ENCODE measurements at regions not wholly inside any gene's neighbourhood (a gene's known extent, or its start where the extent isn't known, plus 50 kb on each side); places are given as distances from the start of the nearest gene placed in this dataset.
A peak's percentile ranks its signal among the peaks of the same experiment; 100 is the strongest.
"Not testable (repeated sequence)": the region's sequence is repeated elsewhere in the genome, so short reads cannot be mapped to it uniquely, and the experiment has no call there.

GRCh38 chr6:21745543-21746337, 152.2 kb downstream of the SOX4 start:
- no peak for DNase-seq

DNA sequence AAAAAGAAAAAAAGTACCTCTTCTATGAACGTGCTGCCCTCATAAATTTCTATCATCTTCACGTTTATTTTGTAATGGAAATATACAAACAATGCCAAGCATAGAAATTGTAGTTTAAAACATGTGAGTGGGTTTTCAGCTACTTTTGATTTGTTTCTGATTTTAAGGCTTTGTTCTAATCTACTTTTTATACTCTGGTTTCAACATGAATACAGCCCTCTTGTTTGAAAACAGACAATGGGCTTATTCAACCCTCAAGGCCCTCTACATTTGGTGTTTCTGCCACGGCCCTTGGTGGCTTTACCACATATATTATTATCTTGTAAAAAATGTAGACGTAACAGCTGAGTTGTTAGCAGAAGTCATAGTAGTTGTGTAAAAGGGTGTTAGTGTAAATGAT, 153.9 kb downstream of the SOX4 start:
- DNase-seq, result no peak

DNA sequence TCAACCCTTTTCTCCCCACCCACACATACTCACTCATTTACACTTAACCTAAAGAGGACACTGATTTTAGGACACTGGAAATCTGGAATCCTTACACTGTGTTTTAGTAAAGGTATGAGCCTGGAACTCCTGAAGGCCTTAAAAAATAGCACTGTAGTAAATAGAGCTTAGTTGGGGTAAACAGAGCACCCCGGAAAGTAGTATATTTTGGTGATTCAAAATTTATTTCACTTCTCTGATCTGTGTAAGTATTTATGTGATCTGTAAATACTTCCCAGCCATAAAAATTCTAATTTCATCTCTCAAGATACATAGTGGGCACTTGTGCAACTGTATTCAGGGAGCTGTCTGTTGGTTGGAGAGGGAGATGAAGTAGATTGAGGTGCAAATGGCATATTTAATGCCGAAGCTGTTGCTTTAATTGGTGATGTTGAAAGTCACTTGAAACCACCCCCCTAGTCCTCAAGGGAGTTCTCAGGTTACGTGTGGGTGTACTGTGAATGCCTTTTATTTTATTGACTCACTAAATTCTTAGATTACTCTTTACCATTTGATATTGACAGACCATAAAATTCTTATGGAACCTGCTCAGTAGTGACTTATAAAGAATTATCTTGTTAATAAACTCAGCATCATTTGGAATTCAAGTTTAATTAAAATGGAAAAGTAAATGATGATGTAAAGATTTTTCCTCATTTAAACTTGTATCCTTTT, 154.9 kb downstream of the SOX4 start:
- peak; percentile 92 for DNase-seq

- DNase-seq, result peak; percentile 94
Measured at GRCh38 chr6:21749754-21750153, 156.2 kb downstream of the SOX4 start.

DNA sequence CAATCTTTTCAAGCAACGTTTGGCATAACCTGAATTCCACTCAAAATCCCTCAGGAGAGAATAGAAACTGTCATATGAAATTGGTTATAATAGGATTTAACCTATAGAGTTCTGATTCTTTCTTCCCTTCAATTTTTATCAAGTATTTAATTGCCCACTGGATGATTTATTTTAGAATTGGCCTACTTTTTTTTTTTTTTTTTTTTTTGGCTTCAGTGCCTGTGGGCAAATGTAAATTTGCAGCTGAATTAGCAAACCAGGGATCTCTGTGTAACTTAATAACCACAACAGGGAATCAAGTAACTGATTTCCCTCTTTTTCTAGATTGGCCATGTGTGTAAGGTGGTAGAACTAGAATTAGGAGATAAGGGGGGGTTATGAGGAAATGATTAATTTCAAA, 157.0 kb downstream of the SOX4 start:
- DNase-seq, result peak; percentile 4

GRCh38 chr6:21751608-21752007, 158.1 kb downstream of the SOX4 start:
- peak; percentile 0 for DNase-seq

DNA sequence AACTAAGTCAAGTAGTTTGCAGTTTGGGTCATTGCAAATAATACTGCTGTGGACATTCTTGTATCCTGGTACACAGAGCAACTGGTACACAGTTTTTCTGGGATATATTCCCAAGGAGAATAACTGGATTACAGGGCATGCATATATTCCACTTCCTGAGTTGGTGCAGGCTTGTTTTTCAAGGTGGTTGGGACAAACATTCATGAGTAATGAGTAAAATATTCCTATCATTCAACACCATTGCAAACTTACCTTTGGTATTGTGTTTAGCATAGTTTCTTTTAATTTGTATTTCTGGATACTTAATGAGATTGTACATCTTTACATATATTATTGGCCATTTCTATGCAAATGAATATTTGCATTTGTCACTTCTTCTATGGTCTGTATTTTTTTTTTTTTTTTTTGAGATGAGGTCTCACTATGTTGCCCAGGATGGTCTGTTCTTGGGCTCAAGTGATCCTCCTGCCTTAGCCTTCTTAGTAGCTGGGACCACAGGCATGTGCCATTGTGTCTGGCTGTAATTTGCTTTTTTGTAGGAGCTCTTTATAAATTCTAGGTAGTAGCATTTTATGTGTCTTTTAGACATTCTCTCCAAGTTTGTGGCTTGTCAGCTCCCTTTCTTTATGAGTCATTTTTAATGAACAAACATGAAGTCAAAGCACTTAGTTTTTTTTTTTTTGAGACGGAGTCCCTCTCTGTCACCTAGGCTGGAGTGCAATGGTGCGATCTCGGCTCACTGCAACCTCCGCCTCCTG, 158.7 kb downstream of the SOX4 start:
- no peak for DNase-seq

DNA sequence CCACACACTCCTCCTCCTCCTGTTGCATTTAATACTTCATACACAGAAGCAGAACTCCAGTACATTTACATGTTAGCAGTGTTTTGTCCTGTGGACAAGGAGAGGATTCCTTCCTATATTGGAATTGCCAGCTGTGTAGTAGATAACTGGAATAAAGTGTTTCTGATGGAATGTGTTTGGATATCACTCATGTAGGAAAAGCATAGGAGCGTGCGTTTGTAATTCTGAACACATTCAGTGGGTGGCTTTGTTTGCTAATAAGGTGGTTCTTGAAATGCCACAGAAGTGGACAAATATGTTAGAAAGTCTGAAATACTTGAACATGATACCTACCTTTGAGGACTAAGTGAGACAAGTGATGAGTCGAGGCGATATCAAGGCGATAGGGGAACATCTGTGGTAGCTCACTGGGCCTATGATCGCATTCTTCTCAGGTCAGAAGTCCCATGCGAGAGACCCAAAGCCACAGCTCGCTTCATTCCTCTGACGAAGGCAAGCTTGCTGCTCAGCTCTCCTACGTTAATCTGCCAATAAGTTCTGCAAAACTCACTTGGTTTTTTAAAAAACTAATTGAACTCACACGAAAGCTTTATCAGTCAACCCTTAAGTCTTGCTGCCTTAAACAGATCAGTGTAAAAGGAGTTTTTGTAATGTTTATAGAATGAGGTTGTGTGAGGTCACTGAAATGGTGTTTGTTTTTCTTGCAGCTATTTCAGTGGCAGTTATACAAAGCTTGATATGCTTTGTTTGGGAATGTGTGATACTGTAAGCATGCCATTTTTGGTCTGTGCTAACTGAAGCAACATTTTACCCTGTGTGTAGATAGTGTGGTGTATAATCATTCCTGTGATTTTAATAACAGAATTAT, 159.9 kb downstream of the SOX4 start:
- no peak for DNase-seq

GRCh38 chr6:21754891-21755290, 161.3 kb downstream of the SOX4 start:
- DNase-seq, result no peak

DNA sequence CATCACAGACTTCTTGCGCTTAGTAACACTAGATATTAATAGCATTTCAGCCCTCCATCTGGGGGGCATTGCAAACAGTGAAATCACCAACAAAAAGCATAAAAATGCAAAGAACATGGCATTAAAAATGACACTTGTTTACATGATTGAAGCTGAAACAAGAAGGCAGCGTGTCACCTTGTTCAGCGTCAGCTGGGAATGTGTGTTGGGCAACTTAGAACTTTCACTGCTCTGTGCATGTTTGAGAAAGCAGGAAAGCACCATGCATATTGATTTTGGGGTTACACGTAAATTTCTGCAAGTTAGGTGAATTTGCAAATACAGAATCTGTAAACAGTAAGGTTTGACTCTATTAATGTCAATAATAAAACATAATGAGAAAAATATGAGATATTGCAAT, 162.9 kb downstream of the SOX4 start:
- no peak for DNase-seq

- DNase-seq, result not testable (repeated sequence)
Measured at GRCh38 chr6:21757392-21757791, 163.8 kb downstream of the SOX4 start.

GRCh38 chr6:21759721-21760120, 166.2 kb downstream of the SOX4 start:
- DNase-seq, result no peak

DNA sequence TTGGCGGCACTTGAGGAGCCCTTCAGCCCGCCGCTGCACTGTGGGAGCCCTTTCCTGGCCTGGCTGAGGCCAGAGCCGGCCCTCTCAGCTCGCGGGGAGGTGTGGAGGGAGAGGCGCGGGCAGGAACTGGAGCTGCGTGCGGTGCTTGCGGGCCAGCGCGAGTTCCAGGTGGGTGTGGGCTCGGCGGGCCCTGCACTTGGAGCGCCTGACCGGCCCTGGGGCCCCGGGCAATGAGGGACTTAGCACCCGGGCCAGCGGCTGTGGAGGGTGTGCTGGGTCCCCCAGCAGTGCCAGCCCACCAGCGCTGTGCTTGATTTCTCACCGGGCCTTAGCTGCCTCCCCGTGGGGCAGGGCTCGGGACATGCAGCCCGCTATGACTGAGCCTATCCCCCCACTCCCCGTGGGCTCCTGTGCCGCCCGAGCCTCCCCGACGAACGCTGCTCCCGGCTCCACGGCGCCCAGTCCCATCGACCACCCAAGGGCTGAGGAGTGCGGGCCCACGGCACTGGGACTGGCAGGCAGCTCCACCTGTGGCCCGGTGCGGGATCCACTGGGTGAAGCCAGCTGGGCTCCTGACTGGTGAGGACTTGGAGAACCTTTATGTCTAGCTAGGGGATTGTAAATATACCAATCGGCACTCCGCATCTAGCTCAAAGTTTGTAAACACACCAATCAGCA, 167.6 kb downstream of the SOX4 start:
- not testable (repeated sequence) for DNase-seq

GRCh38 chr6:21764989-21765388, 171.4 kb downstream of the SOX4 start:
- DNase-seq, result no peak

DNA sequence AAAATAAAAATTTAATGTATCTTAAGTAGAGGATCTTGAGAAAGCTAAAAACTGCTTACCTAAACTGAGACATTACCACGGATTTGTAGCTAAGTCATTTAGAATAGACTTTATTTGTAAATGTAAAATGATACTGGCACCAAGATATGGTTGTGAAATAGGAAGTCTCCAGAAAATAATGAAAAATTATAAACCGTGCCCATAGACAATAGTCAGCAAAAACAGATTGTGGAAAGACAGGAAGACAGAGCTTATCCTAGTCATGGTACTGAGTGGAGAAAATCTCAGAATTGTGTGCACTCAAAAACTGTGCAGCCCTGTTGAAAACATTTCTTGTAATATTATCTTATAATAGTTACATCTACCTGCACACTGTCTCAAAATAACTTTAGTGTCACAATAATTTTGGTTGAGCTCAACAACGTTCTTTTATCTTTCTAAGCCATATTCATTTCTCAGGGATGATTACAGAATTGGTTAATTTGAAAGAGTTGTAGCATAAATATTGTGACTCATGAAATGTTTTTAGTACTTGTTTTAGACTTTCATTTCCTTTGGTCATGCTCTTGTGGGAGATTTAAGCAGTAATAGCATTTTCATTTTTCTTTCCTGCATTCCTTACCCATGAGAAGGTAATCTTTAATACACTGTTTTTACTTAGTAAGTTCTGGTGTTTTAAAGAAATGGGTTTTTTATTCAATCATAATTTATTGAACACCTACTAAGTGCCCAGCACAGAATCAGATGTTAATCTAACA, 174.5 kb downstream of the SOX4 start:
- DNase-seq, result no peak

GRCh38 chr6:21769405-21769861, 175.9 kb downstream of the SOX4 start:
- DNase-seq, result no peak

- DNase-seq, result no peak
Measured at GRCh38 chr6:21769968-21770367, 176.4 kb downstream of the SOX4 start.

- no peak for DNase-seq
Measured at GRCh38 chr6:21771626-21772320, 178.2 kb downstream of the SOX4 start.

DNA sequence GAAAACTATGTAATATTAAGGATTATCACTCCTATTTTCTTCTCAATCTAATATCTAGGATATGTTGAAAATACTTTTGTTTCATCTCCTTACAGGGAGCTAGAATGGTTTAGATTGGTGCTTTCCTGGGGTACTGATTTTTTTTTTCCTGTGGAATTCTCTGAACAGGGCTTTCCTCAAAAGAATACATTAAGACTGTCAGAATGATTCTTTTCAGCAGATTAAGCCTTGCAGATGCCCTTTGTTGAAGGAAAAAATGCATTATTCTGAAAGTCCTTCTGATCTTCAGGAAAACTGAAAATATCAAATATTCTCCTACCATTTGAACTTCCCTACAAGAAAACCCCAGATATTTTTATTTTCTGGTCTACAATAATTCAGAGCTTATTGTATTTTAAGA, 178.9 kb downstream of the SOX4 start:
- no peak for DNase-seq

DNA sequence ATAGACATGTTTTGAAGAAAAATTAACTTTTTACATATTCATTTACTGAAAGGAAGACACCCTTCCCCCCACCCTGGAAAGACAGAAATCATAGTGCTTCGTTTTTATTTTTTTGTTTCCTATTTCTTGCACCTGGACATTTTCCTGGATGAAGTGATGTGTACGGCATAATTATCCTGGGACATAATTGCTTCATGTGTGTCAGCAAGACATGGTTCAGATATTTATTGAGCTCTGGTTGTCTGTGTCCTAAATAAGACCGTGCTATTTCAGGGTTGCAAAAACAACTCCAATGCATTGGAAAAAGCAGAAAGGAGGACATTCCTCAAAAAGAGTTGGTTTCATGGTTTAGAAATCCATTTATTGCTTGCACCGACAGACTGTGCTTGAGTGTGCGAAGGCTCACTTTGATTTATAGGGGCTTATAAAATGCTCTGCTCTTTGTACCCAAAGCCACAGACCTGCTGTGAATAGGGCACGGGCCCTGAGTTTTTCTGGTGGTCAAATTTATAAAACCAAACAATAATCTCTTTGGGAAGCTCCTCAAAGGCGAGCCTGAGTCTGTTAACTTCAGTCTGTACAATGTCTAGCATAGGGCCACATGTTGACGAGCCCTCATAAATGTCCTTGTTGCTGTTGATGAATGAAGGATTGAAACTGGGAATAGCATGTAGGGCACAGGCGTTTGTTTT, 179.5 kb downstream of the SOX4 start:
- DNase-seq, result no peak
